22Rv1 (cell line): ENCODE measurements at regions not wholly inside any gene's neighbourhood (a gene's known extent, or its start where the extent isn't known, plus 50 kb on each side); places are given as distances from the start of the nearest gene placed in this dataset.
"Not testable (repeated sequence)": the region's sequence is repeated elsewhere in the genome, so short reads cannot be mapped to it uniquely, and the experiment has no call there.

Experiments used
- H3K27ac ChIP-seq: fragments of 450-650 bp; 2 replicates; pipeline ENCODE4 v1.5.1; 2017
- ZFX ChIP-seq: fragments of 450-650 bp; IDR thresholded peaks from 2 replicates; pipeline ENCODE4 v1.6.1; 2017; ENCODE audit warnings: antibody characterized with exemption, borderline replicate concordance
- TF ChIP-seq, protein P1 (sequence below): fragments of 450-650 bp; IDR thresholded peaks from 2 replicates; pipeline ENCODE4 v1.5.1; 2017; ENCODE audit warnings: mild to moderate bottlenecking

DNA sequence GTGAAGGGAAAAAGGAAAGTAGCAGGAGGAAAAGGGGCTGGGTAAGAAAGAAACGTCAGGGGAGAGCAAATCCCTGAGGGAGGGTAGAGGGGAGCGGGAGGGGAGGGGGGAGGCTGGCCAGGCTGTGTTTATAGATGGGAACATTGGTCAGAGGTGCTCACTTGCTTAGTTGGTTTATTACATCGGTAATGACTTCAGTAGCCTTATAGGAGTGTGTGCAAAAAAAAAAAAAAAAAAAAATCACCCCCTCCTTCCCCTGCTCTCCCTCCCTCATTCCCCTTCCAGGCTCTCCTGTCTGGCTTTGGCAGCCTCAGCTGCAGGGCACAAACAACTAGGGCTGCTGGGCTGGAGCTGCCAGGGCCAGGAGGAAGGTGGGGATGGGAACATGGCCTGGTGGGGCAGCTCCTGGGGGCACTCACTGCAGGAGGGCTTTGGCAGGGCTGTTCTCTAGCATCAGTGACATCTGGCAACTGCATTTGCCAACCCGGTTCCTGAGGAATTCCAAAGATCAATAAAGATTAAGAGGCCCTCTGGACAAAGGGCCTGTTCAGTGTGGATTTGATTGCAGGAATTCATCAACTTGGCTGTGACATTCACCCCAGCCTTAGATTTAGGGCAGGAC is 334.5 kb upstream of the FRG2C start:
- no peak overlapping the region for H3K27ac ChIP-seq
- no peak for TF ChIP-seq ZFX
- TF ChIP-seq, protein P1, sequence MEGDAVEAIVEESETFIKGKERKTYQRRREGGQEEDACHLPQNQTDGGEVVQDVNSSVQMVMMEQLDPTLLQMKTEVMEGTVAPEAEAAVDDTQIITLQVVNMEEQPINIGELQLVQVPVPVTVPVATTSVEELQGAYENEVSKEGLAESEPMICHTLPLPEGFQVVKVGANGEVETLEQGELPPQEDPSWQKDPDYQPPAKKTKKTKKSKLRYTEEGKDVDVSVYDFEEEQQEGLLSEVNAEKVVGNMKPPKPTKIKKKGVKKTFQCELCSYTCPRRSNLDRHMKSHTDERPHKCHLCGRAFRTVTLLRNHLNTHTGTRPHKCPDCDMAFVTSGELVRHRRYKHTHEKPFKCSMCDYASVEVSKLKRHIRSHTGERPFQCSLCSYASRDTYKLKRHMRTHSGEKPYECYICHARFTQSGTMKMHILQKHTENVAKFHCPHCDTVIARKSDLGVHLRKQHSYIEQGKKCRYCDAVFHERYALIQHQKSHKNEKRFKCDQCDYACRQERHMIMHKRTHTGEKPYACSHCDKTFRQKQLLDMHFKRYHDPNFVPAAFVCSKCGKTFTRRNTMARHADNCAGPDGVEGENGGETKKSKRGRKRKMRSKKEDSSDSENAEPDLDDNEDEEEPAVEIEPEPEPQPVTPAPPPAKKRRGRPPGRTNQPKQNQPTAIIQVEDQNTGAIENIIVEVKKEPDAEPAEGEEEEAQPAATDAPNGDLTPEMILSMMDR = no peak

DNA sequence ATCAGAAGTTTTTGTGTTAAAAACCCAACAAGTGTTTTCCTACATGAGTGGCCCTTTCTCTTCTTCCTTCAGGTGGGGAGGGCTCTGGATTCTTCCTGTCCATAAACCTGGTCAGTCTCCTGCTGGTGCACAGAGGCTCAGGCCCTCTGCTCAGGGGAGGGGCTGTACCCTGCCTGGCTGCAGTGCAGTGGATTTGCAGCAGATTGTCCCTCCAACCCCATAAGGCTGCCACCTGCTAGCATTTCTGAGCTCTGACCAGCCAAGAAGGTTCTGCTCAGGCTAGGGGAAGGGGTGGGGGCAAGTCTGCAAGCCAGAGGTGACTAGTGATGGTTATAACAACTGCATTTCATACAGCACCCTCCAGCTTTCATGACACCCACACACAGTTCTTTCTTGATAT is 333.7 kb upstream of the FRG2C start:
- H3K27ac ChIP-seq = not testable (repeated sequence)

DNA sequence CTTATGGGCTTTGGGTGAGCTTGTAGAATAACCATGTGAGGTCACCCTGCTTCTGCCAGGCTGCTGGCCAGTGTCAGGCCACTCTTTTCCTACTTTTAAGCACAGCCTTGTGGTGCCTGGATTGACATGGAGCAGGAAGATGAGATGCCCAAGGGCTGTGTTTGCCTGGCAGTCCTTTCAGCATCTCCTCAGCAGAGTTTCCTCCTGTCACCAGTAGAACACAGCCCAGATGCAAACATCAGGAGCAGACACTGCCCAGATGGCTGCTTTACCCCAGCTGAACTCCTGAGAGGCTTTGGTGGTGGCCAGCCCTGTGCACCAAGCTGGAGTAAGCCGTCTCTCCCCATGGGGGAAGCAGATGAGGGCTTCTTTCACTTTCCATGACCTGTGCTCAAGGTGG is 332.0 kb upstream of the FRG2C start:
- H3K27ac ChIP-seq = not testable (repeated sequence)

DNA sequence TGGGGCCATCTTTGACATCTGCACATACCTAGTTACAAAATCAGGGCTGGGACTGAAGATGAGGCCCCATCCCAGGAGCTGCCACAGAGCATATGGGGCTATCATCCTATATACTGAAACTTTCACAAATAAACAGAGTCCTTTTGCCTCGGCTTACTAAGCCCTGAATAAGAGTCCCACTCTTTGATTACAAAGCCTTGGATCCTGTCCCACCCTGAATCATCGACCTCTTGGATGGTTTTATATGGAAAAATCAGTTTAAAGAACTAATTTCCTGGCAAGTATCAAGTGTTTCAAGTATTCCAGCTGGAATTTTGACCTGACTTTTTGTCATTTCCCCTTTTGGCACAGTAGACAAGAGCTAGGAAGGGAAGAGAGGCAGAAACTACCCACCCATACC is 331.3 kb upstream of the FRG2C start:
- H3K27ac ChIP-seq = no peak overlapping the region
- TF ChIP-seq, protein P1 = no peak
- no peak for TF ChIP-seq ZFX

DNA sequence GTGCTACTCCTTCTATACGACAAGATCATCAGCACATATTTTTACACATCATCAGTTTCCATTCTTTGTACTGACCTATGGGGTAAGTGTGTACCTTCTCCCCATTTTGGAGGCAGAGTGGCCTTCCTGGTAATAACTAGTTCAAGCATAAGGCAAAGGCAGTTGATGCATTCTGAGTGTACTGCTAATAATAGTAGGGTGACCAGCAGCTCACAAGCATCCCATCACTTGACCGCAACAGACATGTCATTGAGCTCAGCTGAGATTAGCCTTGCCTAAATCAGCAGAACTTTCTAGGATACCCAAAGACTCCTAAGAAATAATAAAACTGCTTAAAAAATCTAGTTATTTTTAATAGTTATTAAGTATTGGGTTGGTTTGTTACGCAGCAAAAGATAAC is 329.8 kb upstream of the FRG2C start:
- TF ChIP-seq ZFX = no peak
- TF ChIP-seq, protein P1 = no peak

DNA sequence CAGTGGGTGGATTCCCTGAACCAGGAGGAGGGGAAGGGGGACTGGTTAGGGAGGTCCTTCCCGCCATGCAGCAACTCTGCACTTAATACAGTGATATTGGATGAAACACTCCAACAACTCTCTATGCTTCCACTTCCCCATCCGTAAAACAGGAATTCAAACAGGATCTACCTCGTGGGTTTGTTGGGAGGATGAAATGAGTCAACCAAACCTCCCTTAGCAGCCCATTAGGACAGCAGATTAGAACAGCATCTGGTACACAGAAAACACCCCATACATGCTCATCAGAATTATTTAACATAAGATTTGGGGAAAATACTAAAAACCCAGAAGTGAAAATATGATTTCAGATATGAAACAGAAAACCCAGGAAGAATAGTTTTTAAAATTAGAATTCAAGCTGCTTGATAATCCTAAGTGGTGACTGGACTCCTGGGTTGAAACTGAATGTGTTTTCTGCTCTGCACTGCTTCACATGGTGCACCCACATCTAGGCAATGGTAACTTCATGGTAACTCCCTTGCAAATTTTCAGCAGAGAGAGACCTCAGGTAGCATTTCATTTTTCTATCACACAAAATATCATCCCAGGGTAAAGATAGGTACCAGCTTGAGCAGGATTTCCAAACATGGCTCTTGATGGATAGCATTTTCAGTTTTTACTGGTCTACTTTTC is 326.8 kb upstream of the FRG2C start:
- no peak for TF ChIP-seq ZFX
- TF ChIP-seq, protein P1 = no peak
- no peak overlapping the region for H3K27ac ChIP-seq

More for the DNA sequence above, 329.8 kb upstream of the FRG2C start:
- no peak overlapping the region for H3K27ac ChIP-seq

DNA sequence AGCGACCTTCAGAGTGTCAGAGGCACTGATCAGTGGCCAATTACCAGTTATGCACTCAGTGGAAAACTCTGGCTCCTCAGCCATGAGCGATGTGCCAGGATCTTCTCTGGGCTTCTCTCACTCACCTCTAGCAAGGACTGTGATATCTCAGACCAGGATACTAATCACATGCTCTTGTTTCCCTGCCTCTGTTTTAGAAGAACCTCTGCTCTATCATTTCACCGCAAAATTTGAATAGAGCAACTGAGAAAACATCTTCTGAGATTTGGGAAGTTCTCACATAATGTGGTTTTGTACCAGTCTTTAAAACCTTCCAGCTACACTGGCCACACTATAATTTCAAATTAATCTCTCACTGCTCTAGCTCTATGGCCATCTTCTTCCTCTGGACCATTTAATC is 325.8 kb upstream of the FRG2C start:
- no peak overlapping the region for H3K27ac ChIP-seq
- TF ChIP-seq ZFX = no peak
- TF ChIP-seq, protein P1 = no peak

DNA sequence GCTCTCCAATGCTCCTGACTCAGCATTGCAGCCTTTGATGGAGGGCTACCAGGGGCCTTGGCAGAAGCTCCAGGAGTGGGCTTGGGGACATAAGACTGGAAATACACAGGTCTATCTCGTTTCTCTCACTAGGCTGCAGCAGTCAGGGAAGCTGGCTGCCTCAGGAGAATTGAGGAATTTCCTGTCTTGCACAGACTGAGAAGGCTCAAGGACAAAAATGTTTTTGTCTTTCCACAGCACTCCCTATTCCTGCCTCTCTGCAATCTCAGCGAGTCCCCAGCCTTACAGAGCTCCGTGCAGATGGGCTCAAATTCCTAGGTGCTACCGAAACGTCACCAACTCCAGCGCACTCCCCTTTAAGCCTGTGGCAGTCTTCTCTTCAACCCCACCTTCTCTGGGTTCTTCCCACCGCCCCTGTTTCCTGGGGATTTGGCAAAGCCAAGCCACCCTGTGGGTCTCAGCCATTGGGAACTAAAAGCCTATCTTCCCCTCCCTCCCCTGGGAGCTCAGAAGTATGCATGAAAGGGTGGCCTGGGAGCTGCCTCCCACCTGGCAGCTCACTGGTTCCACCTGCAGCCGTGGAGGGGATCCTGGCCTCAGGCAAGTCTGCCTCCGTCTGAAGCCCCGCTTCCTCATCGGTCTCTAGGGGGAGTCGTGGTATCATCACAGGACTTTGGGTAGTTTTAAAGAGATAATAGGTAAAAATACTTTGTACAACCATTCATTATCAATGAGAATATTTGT is 322.6 kb upstream of the FRG2C start:
- TF ChIP-seq, protein P1 = no peak
- no peak for TF ChIP-seq ZFX
- no peak overlapping the region for H3K27ac ChIP-seq
